Spinal cord (tissue), 9 donors: ENCODE measurements at regions not wholly inside any gene's neighbourhood (a gene's known extent, or its start where the extent isn't known, plus 50 kb on each side); places are given as distances from the start of the nearest gene placed in this dataset.

Experiments
- DNase-seq, 6 donors: peaks; one replicate each; pipeline versions ENCODE4 v3.0.0 to v3.0.0-alpha.2; 2013 to 2015; ENCODE audit warnings: low spot score in 6 of 6, low read depth in 4 of 6
- H3K27ac ChIP-seq: one replicate; pipeline ENCODE4 v1.5.1; 2013; ENCODE audit warnings: low read depth, low read length, control low read depth
- H3K27me3 ChIP-seq: one replicate; pipeline ENCODE4 v1.6.1; 2013; ENCODE audit warnings: low read length; ENCODE audit not compliant: control insufficient read depth, insufficient read depth
- H3K36me3 ChIP-seq: one replicate; pipeline ENCODE4 v1.6.1; 2013; ENCODE audit warnings: low read length; ENCODE audit not compliant: control insufficient read depth, insufficient read depth
- H3K4me1 ChIP-seq: one replicate; pipeline ENCODE4 v1.6.1; 2013; ENCODE audit warnings: low read length; ENCODE audit not compliant: control insufficient read depth, insufficient read depth
- H3K4me3 ChIP-seq: one replicate; pipeline ENCODE4 v1.5.1; 2013; ENCODE audit warnings: low read depth, low read length, control low read depth
- H3K9me3 ChIP-seq: one replicate; pipeline ENCODE4 v1.6.1; 2013; ENCODE audit warnings: low read length; ENCODE audit not compliant: control insufficient read depth, insufficient read depth
- WGBS: methylation state at CpG from one replicate; pipeline ENCODE4 v1.1.5; 2013; ENCODE audit warnings: missing lambda C conversion rate; ENCODE audit not compliant: insufficient coverage; 5-methylcytosine and 5-hydroxymethylcytosine counted together
- donor health status: healthy.

GRCh38 chrX:114532111-114532805, 51.6 kb upstream of the HTR2C start:
- Histone ChIP-seq H3K27me3 (peaks cover 3% of the 10 kb centered on the region), H3K4me3 (no peak overlapping the region), H3K27ac (no peak overlapping the region), H3K4me1 (no peaks in the 10 kb centered on the region), H3K9me3 (no peaks in the 10 kb centered on the region), H3K36me3 (no peaks in the 10 kb centered on the region)
- DNase-seq = peak in 1 of 6 donors; percentile 1
- no CpG with 5 or more reads among the region's 2 CpGs for WGBS
